ENCODE measurements at regions not wholly inside any gene's neighbourhood (a gene's known extent, or its start where the extent isn't known, plus 50 kb on each side); places are given as distances from the start of the nearest gene placed in this dataset.

- DNase-seq (ENCODE audit: low spot score), result peak; percentile 22
These were observed 114.4 kb upstream of the DTNA start for GRCh38 chr18:34595690-34596089.

DNA sequence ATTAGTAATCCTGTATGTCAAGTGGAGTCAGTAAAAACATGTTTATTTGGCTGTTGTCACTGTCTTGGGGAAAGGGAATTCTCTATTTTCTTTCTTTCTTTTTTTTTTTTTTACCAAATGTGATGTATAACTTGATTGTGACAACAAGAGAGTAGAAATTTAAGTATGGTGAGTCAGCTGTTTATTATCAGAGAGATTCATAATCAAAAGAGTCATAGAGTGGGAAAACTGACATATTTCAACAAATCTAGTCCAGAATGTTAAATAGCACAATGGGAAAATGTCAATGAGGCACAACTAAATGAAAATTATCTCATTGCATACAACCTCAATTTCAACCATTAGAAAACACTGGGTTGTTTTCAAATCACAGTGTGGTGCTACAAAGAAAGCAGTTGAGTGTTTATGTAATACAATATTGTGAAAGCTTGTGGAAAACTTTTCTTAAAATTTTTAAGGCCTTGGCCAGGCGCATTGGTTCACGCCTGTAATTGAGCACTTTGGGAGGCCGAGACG is 111.9 kb upstream of the DTNA start:
- no peak for DNase-seq (ENCODE audit: low spot score)

DNA sequence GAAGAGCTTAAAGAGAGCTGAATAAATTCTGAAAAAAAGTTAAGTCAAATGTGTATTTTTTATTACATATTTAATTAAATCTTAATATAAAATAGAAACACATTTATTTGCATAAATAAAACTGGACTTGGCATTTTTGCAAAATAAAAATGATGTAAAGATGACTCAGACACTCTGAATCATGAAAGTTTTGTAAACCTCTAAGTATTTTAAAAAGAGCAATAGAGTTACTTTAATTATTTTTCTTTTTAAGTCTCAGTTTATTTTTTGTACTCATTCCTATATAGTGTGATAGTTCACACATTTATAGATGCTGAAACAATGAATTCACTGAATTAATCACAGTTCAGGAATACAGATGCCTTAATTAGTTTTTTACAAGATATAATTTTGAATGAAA is 109.9 kb upstream of the DTNA start:
- no peak for DNase-seq (ENCODE audit: low spot score)

DNA sequence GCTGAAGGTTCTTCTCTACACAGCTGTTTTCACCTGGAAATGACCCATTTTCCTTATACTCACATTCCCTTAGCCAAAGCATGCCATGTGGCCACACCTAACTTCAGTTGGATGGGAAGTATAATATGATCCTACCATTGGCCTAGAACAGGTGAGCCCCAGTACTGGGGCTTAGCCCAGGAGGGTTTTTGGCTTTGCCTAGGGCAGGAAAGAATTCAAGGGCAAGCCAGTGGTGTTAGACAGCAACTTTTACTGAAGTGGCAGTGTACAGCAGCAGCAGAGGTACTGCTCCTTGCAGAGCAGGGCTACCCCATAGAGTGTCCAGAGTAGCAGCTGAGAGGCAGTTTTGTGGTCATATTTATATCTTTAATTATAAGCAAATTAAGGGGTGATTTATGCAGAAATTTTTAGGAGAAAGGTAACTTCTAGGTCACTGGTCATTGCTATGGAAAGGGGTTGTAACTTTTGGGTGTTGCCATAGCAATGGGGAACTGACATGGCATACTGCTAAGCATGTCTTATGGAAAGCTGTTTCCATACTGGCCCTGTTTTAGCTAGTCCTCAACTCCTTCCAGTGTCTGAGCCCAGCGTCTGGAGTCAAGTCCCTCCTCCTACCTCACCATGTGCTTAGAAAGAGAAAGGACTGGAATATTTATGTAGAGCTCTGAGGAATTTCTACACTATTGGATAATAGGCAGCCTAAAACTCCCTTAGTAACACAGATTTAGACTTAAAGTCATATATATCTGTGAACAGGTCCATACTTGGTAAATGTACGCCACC is 109.0 kb upstream of the DTNA start:
- DNase-seq (ENCODE audit: low spot score), result no peak

DNA sequence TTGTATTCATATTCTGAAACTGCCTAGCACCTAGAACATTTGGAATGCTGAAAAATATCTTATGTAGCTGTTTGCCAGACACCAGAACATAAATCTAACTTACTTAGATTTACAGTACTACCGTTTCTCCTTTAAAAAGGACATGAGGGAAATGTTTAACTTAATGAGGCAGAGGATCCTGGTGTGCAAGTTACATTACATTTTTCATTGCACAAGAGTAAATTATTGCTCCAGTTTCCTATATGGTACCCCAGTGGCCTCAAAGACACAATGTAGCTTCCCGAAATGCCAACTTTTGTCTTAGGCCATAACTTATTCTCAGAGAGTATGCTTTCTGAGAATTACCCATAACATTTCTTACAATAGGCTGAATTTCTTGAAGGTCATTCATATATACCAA is 105.5 kb upstream of the DTNA start:
- no peak for DNase-seq (ENCODE audit: low spot score)

DNA sequence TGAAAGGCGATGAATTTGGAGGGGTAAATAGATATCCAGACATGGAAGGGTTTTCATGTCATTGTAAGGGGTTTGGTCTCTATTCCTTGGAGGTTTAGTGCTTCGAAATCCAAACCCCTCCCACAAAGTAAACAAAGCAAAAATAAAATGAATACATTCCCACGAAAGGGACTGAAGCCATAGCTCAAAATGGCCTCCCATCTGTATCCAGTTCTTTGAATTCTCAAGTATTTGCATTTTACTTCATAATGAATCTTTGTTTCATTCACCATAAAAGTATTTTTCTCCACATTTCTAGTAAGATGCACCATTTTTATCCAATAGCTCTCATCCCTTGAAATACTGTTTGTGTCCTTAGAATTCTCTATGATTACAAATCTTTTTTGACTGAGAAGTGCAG is 103.2 kb upstream of the DTNA start:
- DNase-seq (ENCODE audit: low spot score), result no peak

DNA sequence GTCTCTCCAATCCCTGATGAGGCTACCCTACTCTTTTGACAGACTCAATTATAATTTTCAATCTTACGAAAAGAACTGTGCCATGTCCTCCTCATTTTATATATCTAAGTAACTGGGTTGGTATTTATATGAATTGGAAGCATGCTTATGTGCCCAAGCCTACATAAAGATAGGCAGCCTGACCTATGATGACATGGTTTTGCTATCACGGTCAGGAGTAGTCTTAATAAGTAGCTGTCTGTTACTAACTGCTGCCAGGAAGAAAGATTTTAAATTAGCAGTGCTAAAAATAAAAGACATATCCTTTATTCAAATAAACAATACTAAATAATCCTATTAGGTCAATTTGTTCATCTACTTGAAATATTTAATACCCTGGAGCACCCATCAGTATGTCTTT is 102.0 kb upstream of the DTNA start:
- no peak for DNase-seq (ENCODE audit: low spot score)

DNA sequence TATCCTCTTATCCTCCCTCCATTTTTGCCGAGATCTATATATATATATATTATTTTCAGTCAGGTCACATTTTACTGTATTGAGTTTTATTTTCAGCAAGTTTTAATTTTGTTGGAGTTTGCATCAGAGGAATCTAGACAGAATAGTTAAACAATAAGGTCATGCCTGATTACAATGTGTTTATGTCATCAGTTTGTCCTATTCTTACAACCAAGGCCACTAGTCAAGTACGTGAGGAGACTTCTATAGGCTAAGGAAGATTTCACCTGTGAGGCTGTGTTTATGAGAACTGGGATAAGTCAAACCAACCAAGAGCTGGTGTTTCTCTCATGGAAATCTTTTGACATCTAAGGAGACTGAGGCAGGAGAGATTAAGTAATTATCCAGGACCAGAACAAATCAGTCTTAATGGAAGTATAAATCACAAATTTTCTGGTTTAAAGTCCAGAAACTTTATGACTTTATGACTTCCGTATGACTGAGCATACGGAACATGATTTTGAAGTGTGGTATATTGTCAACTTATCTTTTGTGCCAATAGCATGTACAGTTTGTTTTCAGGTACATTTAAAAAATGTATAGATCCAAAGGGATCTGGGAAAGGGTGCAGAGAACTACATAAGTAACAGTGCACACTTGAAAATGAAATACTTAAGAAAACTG is 100.0 kb upstream of the DTNA start:
- DNase-seq (ENCODE audit: low spot score), result no peak

GRCh38 chr18:34611904-34612303 is 98.2 kb upstream of the DTNA start:
- no peak for DNase-seq (ENCODE audit: low spot score)

DNA sequence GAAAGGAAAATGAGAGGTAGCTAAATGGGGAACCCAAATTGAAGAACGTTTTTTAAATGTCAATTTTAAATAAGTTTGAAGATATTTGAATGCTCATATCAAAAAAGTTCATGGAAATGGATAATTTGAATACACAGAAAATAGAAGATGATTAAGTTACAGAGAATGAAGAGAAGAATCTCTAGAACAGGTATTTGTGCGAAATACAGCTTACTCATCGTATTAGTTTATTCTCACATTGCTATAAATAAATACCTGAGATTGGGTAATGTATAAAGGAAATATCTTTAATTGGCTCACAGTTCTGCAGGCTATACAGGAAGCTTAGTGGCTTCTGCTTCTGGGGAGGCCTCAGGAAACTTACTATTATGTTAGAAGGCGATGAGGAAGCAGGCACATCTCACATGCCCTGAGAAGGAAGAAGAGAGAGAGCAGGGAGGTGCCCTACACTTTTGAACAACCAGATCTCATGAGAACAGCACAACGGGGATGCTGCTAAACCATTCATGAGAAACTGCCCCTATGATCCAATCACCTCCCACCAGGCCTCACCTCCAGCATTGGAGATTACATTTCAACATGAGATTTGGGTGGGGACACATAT is 89.7 kb upstream of the DTNA start:
- DNase-seq (ENCODE audit: low spot score), result no peak

GRCh38 chr18:34623557-34623956 is 86.5 kb upstream of the DTNA start:
- no peak for DNase-seq (ENCODE audit: low spot score)

DNA sequence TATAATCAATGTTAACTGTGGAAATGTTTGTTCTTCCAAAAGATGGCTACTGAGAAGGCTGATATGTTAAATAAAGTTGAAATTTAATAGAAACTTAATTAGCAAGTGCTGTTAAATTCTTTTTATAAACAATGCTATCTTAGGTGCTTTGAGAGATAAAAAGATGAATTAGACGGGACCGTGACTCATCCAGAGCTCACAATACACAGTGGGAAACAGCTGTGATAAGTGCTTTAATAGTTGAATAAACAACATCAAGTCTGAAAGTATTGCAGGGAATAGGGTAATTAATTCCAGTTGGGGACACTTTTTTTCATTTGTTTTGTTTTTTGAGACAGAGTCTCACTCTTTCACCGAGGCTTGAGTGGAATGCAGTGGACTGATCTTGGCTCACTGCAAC is 85.5 kb upstream of the DTNA start:
- no peak for DNase-seq (ENCODE audit: low spot score)

DNA sequence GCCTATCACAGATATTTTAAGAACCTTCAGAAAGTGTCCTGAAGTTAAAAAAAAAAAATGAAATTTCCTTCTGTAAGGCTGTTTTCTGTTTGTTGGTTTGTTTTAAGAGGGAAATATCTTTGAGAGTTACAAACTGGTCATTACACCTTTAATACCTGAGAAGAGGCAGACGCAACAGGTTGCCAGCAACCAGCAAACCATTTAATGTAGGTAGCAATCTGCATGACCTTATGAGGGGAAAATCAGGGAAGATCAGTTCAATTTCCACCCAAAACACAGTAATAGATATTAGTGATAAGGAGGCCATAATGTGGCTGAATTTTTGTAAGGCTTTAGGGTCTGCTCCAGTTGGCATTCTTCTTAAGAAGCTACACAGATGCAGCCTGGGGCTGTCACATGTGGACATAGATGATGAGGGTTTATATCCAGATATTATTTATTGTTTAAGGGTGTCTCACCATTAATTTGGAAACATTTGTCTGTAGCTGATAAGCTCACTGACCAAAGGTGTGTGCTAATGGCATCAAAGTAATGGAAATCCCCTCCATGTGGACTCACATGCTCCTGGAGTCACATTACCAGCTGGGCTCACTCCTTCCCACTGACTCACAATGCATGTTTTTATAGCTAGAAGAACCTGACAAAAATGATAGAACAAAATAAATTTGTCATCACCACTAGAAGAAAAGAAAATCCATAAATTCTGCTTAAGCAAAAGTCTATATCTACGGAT is 83.5 kb upstream of the DTNA start:
- DNase-seq (ENCODE audit: low spot score), result no peak

- no peak for DNase-seq (ENCODE audit: low spot score)
These were observed 82.8 kb upstream of the DTNA start for GRCh38 chr18:34627137-34627920.

DNA sequence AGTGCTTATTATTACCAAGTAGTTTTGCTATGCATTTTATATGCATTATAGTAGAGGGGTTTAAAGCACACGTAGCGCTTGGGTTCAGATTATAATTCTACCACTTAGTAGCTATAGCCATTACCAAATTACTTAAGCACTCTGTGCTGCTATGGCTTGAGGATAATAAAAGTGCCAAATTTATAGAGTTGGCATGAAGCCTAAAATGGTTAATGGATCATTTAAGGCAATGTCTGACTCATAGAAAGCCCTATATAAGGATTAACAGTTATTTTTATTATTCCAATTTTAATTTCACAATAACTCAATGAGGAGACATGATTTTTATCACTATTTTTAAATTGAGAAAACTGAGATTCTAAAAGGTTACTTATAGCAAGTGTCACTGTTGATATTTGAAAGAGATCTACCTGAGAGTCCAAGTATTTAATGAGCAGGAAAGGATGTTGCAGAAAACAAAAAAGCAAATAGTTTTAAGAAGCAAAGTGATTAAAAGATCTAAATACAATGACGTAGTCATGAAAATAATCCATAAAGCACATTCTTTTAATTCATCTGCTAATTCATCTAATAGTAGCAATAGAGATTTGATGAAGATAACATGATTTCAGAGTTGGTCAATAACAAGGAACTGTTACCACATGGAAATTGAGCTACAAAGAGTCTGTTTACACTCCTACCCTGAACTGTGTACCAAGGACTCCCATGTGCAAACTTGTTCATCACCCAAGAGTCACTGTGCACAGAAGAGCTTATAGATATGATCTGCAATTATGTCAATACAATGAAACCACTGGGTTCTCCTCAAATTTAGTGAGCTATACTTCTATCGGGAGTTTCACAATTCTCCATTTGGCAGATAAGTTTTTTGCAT is 78.8 kb upstream of the DTNA start:
- no peak for DNase-seq (ENCODE audit: low spot score)

DNA sequence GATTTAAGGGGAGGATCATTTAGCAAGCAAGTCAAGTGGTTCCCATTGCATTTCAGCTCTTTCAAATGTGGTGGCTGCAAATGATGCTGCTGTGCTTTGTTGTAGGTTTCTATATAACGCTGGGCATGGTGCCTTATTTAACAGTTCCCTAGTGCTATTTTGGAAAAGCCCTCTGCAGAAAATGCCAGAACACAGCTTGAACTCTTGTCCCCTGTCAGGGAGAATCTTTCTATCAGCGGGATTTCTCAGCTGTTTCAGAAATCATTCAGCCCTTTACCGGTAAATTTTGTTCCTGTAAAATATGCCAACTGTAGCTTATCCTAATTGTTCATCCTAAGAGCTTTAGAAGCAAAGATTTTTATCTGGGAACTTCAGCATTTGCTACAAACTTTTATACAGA is 77.8 kb upstream of the DTNA start:
- no peak for DNase-seq (ENCODE audit: low spot score)

DNA sequence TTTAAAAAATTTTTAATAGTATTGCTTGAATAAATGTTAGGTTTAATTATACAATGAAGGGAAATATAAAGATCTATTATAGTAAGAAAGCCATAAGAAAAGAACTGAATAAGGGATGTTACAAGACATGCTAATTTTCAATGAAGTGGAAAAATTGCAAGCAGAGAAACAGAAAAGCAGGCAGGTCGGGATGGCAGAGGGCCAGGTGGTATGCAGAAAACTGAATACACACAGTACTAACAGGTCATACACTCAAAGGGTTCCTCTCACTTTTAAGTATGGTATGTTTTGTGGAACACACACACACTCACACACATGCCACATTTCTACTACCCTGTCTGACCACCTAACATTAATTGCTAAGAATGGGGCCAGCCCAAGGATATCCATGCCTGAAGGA is 76.7 kb upstream of the DTNA start:
- DNase-seq (ENCODE audit: low spot score), result no peak

GRCh38 chr18:34637094-34637801 is 72.8 kb upstream of the DTNA start:
- DNase-seq (ENCODE audit: low spot score), result no peak

- DNase-seq (ENCODE audit: low spot score), result no peak
These were observed 70.4 kb upstream of the DTNA start for GRCh38 chr18:34639687-34640086.

GRCh38 chr18:34640276-34640675 is 69.8 kb upstream of the DTNA start:
- DNase-seq (ENCODE audit: low spot score), result no peak
